Left lung (tissue), 4 donors: ENCODE measurements at regions not wholly inside any gene's neighbourhood (a gene's known extent, or its start where the extent isn't known, plus 50 kb on each side); places are given as distances from the start of the nearest gene placed in this dataset.

Experiments
- ATAC-seq: fragments of 200-7000 bp; cut with Tn5 transposase; one replicate; pipeline ENCODE4 v1.9.1; 2020; ENCODE audit warnings: moderate library complexity
- DNase-seq, 4 donors: peaks; one replicate each; pipeline ENCODE4 v3.0.0-alpha.2; 2013 to 2020
- H3K27ac ChIP-seq, 2 donors: fragments of 200-600 bp; sonication (generic) in 1 of 2; one replicate each; pipeline versions ENCODE4 v1.5.0 to v1.8.0; 2020 to 2021
- H3K27me3 ChIP-seq, 2 donors: fragments of 200-600 bp; sonication (generic) in 1 of 2; one replicate each; pipeline versions ENCODE4 v1.5.0 to v1.8.0; 2020 to 2021
- H3K36me3 ChIP-seq, 2 donors: fragments of 200-600 bp; sonication (generic) in 1 of 2; one replicate each; pipeline versions ENCODE4 v1.5.0 to v1.8.0; 2020 to 2021
- H3K4me1 ChIP-seq, 2 donors: fragments of 200-600 bp; one replicate each; pipeline ENCODE4 v1.8.0; 2021
- H3K4me3 ChIP-seq, 2 donors: fragments of 200-600 bp; sonication (generic) in 1 of 2; one replicate each; pipeline versions ENCODE4 v1.5.0 to v1.8.0; 2020 to 2021; ENCODE audit warnings: mild to moderate bottlenecking in 1 of 2
- H3K9me3 ChIP-seq, 2 donors: fragments of 200-600 bp; sonication (generic) in 1 of 2; one replicate each; pipeline versions ENCODE4 v1.5.0 to v1.8.0; 2020 to 2021
- intact Hi-C, 2 donors: fragments of 100-400 bp; cut with DNase I; formaldehyde crosslinking; loops; one replicate each; pipeline versions ENCODE4 v1.11.2 to v1.14.2; 2022
- TF ChIP-seq, protein P1 (sequence below), 2 donors: fragments of 200-600 bp; sonication (generic) in 1 of 2; IDR thresholded peaks; one replicate each; pipeline versions ENCODE4 v1.5.0 to v1.8.0; 2021; ENCODE audit warnings: antibody characterized with exemption in 2 of 2
- donor health status: DM: no; HTN: yes; CAD: no.
- donor health status: DM: no; HTN: no; CAD: no.

DNA sequence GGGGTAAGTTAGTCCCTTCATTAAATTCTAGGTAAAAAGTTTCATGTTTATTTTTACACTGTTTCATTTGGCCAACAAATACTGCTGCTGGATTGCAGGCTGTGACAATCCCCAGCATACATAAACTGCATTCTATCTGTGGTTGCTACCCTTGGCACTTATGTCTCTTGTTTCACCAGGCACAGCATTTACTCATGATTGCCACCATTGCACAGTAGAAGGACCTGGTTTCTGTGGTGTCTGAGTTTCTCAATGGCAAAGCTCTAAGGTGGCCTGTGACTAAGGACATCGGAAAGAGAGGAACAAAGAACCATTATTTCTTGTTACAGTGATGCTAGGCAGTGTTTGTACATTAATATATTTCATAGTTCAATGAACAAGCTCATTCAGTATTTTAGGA lies 878.4 kb upstream of the NEGR1 start:
- no peaks in the 10 kb centered on the region for H3K36me3 ChIP-seq
- no peaks in the 10 kb centered on the region for H3K27me3 ChIP-seq
- ATAC-seq (no peak), DNase-seq (no peak)
- no peaks in the 10 kb centered on the region for H3K4me1 ChIP-seq
- TF ChIP-seq, protein P1, sequence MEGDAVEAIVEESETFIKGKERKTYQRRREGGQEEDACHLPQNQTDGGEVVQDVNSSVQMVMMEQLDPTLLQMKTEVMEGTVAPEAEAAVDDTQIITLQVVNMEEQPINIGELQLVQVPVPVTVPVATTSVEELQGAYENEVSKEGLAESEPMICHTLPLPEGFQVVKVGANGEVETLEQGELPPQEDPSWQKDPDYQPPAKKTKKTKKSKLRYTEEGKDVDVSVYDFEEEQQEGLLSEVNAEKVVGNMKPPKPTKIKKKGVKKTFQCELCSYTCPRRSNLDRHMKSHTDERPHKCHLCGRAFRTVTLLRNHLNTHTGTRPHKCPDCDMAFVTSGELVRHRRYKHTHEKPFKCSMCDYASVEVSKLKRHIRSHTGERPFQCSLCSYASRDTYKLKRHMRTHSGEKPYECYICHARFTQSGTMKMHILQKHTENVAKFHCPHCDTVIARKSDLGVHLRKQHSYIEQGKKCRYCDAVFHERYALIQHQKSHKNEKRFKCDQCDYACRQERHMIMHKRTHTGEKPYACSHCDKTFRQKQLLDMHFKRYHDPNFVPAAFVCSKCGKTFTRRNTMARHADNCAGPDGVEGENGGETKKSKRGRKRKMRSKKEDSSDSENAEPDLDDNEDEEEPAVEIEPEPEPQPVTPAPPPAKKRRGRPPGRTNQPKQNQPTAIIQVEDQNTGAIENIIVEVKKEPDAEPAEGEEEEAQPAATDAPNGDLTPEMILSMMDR (IDR thresholded peaks at IDR 0.05), result no peak
- peaks cover 0 to 7% of the 10 kb centered on the region in 2 donors for H3K9me3 ChIP-seq
- no peak overlapping the region for H3K4me3 ChIP-seq
- H3K27ac ChIP-seq, result no peak overlapping the region
- intact Hi-C loops, result no loop called here

DNA sequence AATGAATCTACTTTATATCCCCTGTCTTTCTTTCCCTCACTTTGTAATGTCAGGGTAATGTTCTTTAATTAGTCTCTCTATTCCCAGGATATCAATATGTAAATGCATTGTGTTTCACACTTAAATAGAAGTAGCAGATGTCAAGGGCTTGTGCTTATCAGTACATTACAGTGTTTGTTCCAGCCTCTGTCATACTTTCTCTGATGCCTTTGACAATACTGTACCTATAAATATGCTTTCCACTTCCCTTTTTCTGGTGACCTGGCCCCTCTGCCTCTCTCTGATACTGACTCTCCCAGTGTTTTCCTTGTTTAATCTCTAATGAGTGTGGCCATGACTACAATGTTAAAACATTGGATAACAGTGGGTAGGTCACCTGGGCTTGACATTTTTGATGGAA lies 862.0 kb upstream of the NEGR1 start:
- no peak overlapping the region for H3K27ac ChIP-seq
- DNase-seq (no peak), ATAC-seq (no peak)
- H3K36me3 ChIP-seq, result no peaks in the 10 kb centered on the region
- peaks cover 0 to 2% of the 10 kb centered on the region in 2 donors for H3K9me3 ChIP-seq
- intact Hi-C loops, result no loop called here
- H3K4me1 ChIP-seq, result no peaks in the 10 kb centered on the region
- H3K4me3 ChIP-seq, result no peak overlapping the region
- TF ChIP-seq, protein P1 (IDR thresholded peaks at IDR 0.05), result no peak
- no peaks in the 10 kb centered on the region for H3K27me3 ChIP-seq

DNA sequence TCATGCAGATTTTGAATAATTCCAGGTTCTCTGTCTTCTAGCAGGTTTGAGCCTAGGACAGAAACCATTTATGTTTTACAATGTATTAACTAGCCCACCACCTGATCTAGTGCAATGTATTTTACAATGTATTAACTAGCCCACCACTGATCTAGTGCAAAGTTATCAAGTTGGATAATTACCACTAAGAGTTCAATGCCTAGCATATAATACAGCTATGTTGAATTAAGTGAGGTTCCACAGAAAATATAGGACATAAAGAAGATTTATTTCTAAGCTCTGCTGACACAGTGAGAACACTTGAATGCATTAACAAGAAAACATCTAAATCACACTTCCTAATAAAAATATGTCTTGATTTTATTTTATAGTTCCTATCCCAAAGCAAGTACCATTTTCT lies 854.6 kb upstream of the NEGR1 start:
- H3K27ac ChIP-seq, result no peak overlapping the region
- TF ChIP-seq, protein P1 (IDR thresholded peaks at IDR 0.05), result no peak
- intact Hi-C loops, result no loop called here
- H3K27me3 ChIP-seq, result no peaks in the 10 kb centered on the region
- no peaks in the 10 kb centered on the region for H3K36me3 ChIP-seq
- no peak overlapping the region for H3K4me3 ChIP-seq
- ATAC-seq (no peak), DNase-seq (no peak)
- H3K4me1 ChIP-seq, result no peaks in the 10 kb centered on the region
- peaks cover 0 to 2% of the 10 kb centered on the region in 2 donors for H3K9me3 ChIP-seq

DNA sequence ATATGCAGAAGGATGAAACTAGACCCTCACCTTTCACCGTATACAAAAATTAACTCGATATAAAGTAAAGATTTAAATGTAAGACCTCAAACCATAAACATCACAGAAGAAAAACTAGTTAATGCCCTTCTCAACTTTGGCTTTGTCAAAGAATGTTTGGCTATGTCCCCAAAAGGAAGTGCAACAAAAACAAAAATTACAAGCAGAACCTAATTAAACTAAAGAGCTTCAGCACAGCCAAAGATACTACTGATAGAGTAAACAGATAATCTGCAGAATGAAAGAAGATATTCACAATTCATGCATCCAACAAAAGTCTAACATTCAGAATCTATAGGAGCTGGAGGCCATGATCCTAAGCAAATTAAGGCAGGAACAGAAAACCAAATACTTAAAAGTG lies 824.6 kb upstream of the NEGR1 start:
- intact Hi-C loops, result no loop called here
- H3K27ac ChIP-seq, result no peak overlapping the region
- no peaks in the 10 kb centered on the region for H3K27me3 ChIP-seq
- TF ChIP-seq, protein P1 (IDR thresholded peaks at IDR 0.05), result no peak
- peaks cover 0 to 18% of the 10 kb centered on the region in 2 donors for H3K9me3 ChIP-seq
- DNase-seq, result no peak
- no peaks in the 10 kb centered on the region for H3K4me1 ChIP-seq
- H3K36me3 ChIP-seq, result no peaks in the 10 kb centered on the region
- no peak for ATAC-seq
- no peak overlapping the region for H3K4me3 ChIP-seq

DNA sequence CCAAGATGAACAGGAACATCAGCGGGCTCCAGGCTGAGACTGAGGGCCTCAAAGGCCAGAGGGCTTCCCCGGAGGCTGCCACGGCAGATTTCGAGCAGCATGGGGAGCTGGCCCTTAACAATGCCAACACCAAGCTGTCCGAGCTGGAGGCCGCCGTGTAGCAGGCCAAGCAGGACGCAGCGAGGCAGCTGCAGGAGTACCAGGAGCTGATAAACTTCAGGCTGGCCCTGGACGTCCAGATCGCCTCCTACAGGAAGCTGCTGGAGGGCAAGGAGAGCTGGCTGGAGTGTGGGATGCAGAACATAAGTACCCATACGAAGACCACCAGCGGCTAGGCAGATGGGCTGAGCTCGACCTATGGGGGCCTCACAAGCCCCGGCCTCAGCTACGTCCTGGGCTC lies 823.4 kb upstream of the NEGR1 start:
- H3K4me1 ChIP-seq, result no peaks in the 10 kb centered on the region
- DNase-seq, result peak in 1 of 4 donors; percentile 60
- peaks cover 0 to 20% of the 10 kb centered on the region in 2 donors for H3K9me3 ChIP-seq
- TF ChIP-seq, protein P1 (IDR thresholded peaks at IDR 0.05), result no peak
- intact Hi-C loops, result no loop called here
- H3K27me3 ChIP-seq, result no peaks in the 10 kb centered on the region
- H3K4me3 ChIP-seq, result no peak overlapping the region
- ATAC-seq, result no peak
- H3K27ac ChIP-seq, result no peak overlapping the region
- no peaks in the 10 kb centered on the region for H3K36me3 ChIP-seq
